ENCODE measurements at regions not wholly inside any gene's neighbourhood (a gene's known extent, or its start where the extent isn't known, plus 50 kb on each side); places are given as distances from the start of the nearest gene placed in this dataset.

- peaks cover 6% of the 10 kb centered on the region; the same call in 1 of the 2 replicates for H3K9me3 ChIP-seq (ENCODE audit: low read length)
- H3K27ac ChIP-seq (ENCODE audit: extremely low read length, insufficient read depth, low read length) = no peak overlapping the region
- no peak overlapping the region for H3K4me3 ChIP-seq (replicated peaks in 1 of 3; ENCODE audit: insufficient read depth in 1 of 3, low read depth in 2 of 3, low read length in 3 of 3)
- H3K36me3 ChIP-seq (replicated peaks in 1 of 2; ENCODE audit: control insufficient read depth in 1 of 2, insufficient read depth in 2 of 2, low read length in 2 of 2) = no peaks in the 10 kb centered on the region
- no peak for FAIRE-seq
- CTCF ChIA-PET (ENCODE audit: low intra/inter-chr PET ratio, low total read pairs) = no interaction called here
- no peak for DNase-seq (ENCODE audit: low spot score)
- H3K79me2 ChIP-seq (ENCODE audit: insufficient read depth, low read length) = no peaks in the 10 kb centered on the region
- H3K4me2 ChIP-seq (ENCODE audit: low read depth, low read length) = no peak overlapping the region
- ATAC-seq = no peak
- H4K20me1 ChIP-seq (ENCODE audit: insufficient read depth, low read length) = no peaks in the 10 kb centered on the region
- TF ChIP-seq NFATC3 (CRISPR knock-in tag; IDR thresholded peaks at IDR 0.05) (no peak), MTF2 (CRISPR knock-in tag; IDR thresholded peaks at IDR 0.05; ENCODE audit: borderline replicate concordance) (no peak)
- H3K27me3 ChIP-seq (ENCODE audit: control insufficient read depth in 1 of 2, insufficient read depth in 2 of 2, low read length in 2 of 2) = no peaks in the 10 kb centered on the region
- H3K9ac ChIP-seq (ENCODE audit: insufficient read depth, low read depth, low read length) = no peak overlapping the region
- H3K4me1 ChIP-seq (ENCODE audit: insufficient read depth, low read length) = no peaks in the 10 kb centered on the region
- intact Hi-C loops (cut with micrococcal nuclease; ENCODE audit: unreplicated experiment) (no loop called here), in situ Hi-C loops (cut with HindIII; ENCODE audit: extremely low pct_ligation_motif_present, low pct_unique_long_range_greater_than_20kb) (no loop called here)
- WGBS (ENCODE audit: low lambda C conversion rate) = 56% methylated on average over 1 of the region's 1 CpG
- BruUV-seq (replicated peaks) = no TSS peak
- H2AFZ ChIP-seq (ENCODE audit: low read length) = no peak overlapping the region
- POLR2A ChIA-PET = no interaction called here
Measured at GRCh38 chr16:74053312-74053711, 243.3 kb upstream of the PSMD7 start.

- FAIRE-seq (no peak), ATAC-seq (no peak), DNase-seq (ENCODE audit: low spot score) (no peak)
- Histone ChIP-seq H3K4me2 (ENCODE audit: low read depth, low read length) (no peak overlapping the region), H3K4me1 (ENCODE audit: insufficient read depth, low read length) (no peaks in the 10 kb centered on the region), H3K36me3 (replicated peaks in 1 of 2; ENCODE audit: control insufficient read depth in 1 of 2, insufficient read depth in 2 of 2, low read length in 2 of 2) (no peaks in the 10 kb centered on the region), H3K79me2 (ENCODE audit: insufficient read depth, low read length) (no peaks in the 10 kb centered on the region), H3K9me3 (ENCODE audit: low read length) (peaks cover 6% of the 10 kb centered on the region; the same call in 1 of the 2 replicates), H3K4me3 (replicated peaks in 1 of 3; ENCODE audit: insufficient read depth in 1 of 3, low read depth in 2 of 3, low read length in 3 of 3) (no peak overlapping the region), H4K20me1 (ENCODE audit: insufficient read depth, low read length) (no peaks in the 10 kb centered on the region), H3K27me3 (ENCODE audit: control insufficient read depth in 1 of 2, insufficient read depth in 2 of 2, low read length in 2 of 2) (no peaks in the 10 kb centered on the region; a peak in 1 of 5 replicates), H3K27ac (ENCODE audit: extremely low read length, insufficient read depth, low read length) (no peak overlapping the region), H3K9ac (ENCODE audit: insufficient read depth, low read depth, low read length) (no peak overlapping the region), H2AFZ (ENCODE audit: low read length) (no peak overlapping the region)
- in situ Hi-C loops (cut with HindIII; ENCODE audit: extremely low pct_ligation_motif_present, low pct_unique_long_range_greater_than_20kb) (no loop called here), intact Hi-C loops (cut with micrococcal nuclease; ENCODE audit: unreplicated experiment) (no loop called here)
- POLR2A ChIA-PET = no interaction called here
- WGBS (ENCODE audit: low lambda C conversion rate) = 2% methylated on average over 1 of the region's 1 CpG
- no TSS peak for BruUV-seq (replicated peaks)
- CTCF ChIA-PET (ENCODE audit: low intra/inter-chr PET ratio, low total read pairs) = no interaction called here
- no peak for TF ChIP-seq CTCF (CRISPR knock-in tag; IDR thresholded peaks at IDR 0.05)
- TF ChIP-seq HBP1 (CRISPR knock-in tag; IDR thresholded peaks at IDR 0.05; ENCODE audit: low read depth) = no peak
- TF ChIP-seq FLYWCH1 (CRISPR knock-in tag; IDR thresholded peaks at IDR 0.05) = no peak
- no peak for TF ChIP-seq FOXP1 (IDR thresholded peaks at IDR 0.05)
- TF ChIP-seq FOXP1 (CRISPR knock-in tag; IDR thresholded peaks at IDR 0.05) = no peak
- no peak for TF ChIP-seq ETV5 (CRISPR knock-in tag; IDR thresholded peaks at IDR 0.05; ENCODE audit: borderline replicate concordance)
- no peak for TF ChIP-seq NPAS2 (CRISPR knock-in tag; IDR thresholded peaks at IDR 0.05; ENCODE audit: borderline replicate concordance)
- TF ChIP-seq SRSF4 (IDR thresholded peaks at IDR 0.05; ENCODE audit: low read depth, low read length, poor library complexity, severe bottlenecking) = no peak
- no peak for TF ChIP-seq ELF1 (CRISPR knock-in tag; IDR thresholded peaks at IDR 0.05)
- TF ChIP-seq MAFK (conservative IDR thresholded peaks at IDR 0.05 in 1 of 2, IDR thresholded peaks at IDR 0.05 in 1 of 2; ENCODE audit: low read length in 2 of 2) = no peak
- TF ChIP-seq ZNF20 (CRISPR knock-in tag; IDR thresholded peaks at IDR 0.05) = no peak
- no peak for TF ChIP-seq ELK4 (CRISPR knock-in tag; IDR thresholded peaks at IDR 0.05; ENCODE audit: borderline replicate concordance)
- no peak for TF ChIP-seq ZNF3 (CRISPR knock-in tag; IDR thresholded peaks at IDR 0.05)
- TF ChIP-seq HNF4G (IDR thresholded peaks at IDR 0.05; ENCODE audit: borderline replicate concordance, low read depth, low read length) = no peak
- TF ChIP-seq HNF4G (CRISPR knock-in tag; IDR thresholded peaks at IDR 0.05; ENCODE audit: borderline replicate concordance, low read depth) = no peak
- TF ChIP-seq ZBTB38 (CRISPR knock-in tag; IDR thresholded peaks at IDR 0.05) = no peak
Measured at GRCh38 chr16:74052016-74052415, 244.6 kb upstream of the PSMD7 start.

Measured in HepG2 (cell line).